GM19025 (cell line): ENCODE measurements at regions not wholly inside any gene's neighbourhood (a gene's known extent, or its start where the extent isn't known, plus 50 kb on each side); places are given as distances from the start of the nearest gene placed in this dataset.

ENCODE experiments used
- ATAC-seq: cut with Tn5 transposase; IDR thresholded peaks from one replicate; pipeline ENCODE4 v1.9.1; 2021; ENCODE audit warnings: mild to moderate bottlenecking, low read depth, moderate library complexity; ENCODE audit not compliant: unreplicated experiment

DNA sequence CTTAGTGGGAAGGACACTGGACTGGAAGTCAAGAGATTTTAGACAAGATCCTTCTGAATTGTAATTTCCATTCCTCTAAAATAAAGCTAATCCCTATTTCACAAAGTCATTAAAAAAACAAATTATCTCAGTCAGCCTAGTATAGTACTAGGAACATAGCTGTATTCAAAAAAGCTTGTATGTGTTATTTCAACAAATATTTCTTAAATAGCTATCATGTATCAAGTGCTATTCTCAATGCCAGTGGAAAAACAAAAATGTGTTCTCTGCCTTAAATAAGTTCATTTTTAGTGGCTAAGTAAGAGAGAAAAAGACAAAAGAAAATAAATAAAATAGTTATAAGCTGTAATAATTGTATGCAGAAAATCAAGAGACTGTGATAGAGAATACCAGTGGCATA is 541.8 kb upstream of the CDH2 start:
- ATAC-seq = no peak

DNA sequence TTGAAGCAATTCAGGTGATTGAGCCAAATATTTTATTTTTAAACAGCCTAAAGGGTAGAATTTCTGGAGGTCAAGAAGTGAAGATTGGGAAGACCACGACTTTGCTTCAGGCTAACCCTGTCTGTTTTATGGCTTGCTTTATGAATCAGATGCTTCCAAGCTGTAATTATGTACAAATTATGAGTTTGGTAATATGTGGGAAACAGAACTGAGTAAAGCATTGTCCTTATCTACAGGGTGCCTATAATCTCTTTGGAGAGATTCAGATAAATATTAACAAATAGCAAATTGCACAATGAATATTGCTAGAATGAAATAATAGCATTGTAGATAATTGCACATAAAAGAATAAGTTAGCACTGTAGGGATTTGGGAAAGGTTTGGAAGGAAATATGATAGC is 539.4 kb upstream of the CDH2 start:
- ATAC-seq = no peak

DNA sequence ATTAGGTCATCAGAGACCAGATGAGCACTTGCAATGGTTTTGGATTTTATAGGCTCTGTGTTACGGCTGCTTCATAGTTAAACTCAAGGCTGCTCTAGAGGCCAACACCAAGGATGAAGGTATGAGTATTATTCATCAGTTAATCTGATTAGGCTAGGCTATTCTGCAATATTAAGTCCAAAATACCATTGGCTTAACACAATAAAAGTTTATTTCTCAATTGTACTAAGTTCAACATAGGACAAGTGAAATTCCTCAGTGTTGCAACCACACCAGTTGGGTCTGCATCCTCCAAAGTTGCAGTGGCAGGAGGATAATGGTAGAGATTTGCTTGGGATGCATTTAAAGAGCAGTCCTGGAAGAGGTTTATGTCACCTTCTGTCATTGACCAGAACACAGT is 538.3 kb upstream of the CDH2 start:
- no peak for ATAC-seq

DNA sequence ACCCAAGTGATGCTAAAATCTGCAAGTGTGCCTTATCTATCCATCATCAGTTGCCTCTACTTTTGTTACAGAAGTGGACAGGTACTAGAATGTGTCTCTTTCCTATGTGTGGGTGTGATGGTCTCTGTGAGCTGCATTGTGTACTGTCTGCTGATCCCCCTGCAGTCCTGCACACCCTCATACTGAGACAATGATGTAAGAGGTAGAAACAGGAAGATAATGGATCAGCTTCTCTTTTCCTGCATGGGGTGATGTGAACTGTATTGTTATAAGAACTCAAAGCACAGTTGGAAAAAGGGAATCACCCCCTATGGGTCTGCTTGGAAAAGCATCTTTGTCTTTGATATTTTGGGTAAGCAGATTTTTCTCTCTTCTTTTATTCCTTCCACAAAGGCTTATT is 537.6 kb upstream of the CDH2 start:
- no peak for ATAC-seq

DNA sequence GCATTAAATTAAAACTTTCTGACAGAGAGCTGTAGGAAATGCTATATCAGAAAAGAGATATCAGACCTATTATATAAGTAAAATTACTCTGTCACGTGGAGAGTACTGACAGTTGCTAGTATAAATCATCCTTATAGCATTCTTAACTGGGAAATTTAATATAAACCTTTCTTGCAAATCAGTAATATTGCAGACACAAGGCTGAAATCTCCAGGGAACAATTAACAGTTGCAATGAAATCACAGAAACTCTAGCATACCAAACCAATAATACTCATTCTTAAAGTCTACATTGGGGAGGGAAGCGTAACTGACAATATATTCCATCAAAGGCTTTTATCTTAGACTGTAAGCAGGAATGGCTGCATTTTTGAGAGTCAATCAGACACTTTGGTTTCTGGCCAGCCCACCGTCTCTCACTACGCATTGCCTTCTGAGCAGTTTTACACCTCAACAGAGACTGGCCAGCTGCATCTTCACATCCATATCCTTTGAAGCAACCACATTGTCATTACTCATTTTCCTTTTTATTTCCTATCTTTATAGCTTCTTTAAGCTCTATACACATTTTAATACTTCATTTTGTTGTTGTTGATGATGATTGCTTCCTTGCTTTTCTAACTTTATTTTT is 536.0 kb upstream of the CDH2 start:
- no peak for ATAC-seq

DNA sequence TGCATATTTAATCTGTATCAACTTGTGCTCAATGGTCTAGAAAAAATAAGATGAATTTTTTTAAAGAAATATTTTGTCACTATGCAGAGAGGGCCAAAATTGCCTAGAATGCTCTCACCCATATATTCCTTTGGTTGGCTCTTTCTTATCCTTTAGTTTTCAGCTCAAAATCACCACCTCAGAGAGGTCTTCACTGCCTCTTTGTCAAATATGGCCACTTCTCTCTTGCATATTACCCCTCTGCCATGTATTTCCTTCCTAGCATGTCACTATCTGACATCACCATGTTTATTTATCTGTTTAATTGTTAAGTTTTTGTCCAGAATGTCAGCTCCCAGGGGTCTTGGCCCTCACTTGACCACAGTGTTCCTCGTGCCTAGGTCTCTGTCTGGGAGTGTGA is 535.2 kb upstream of the CDH2 start:
- no peak for ATAC-seq

DNA sequence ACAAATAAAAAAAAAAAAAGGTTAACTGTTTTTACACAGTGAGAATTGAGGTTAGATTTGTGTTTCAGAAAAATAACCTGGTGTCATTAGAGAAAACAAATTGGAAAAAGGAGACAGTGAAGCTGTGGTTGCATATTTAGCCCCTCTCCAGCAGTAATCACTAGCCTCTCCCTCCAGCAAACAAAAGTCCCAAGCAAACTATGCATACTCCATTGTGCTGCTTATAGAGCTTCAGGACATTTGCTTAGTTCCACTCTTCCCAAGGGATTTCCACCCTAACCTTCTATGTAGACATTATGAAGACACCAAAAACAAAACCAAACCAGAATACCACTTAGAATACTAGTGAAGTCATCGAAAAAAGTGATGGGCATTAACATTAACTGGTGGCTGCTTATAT is 534.2 kb upstream of the CDH2 start:
- ATAC-seq = no peak

DNA sequence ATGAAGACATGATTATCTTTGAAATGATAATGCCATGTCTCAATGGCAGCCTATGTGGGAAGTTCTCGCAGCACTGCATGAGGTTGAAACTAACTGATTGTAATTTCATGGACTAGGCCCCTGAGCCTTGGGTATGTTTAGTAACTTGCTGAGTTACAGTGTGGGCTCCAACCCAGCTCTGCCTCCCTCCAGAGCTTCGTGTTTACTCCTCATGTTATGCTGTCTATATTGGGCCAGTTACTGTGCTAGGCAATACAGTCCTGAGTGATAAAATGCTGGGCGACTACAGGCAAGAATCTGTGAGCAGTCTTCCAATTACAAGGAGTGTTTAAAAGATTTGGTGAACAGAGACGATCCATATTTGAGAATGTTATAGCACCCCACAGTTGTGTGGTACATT is 530.1 kb upstream of the CDH2 start:
- no peak for ATAC-seq

DNA sequence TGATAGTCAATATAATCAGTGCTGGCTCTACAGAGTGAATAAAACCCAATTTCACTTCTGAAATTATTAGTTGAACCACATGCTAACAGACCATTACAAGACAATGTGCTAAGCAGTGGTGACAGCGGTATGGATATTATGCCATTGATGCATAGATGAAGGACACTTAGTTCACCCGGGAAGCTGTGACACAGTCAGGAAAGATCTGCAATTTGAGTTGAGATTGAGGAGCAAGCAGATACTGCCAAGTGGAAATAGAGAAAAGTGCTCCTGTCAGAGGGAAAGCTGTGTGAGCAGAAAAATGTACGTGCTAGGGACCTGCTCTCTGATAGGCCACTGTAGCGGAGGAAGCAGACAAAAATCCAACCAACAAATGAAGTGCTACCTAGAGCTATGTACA is 529.5 kb upstream of the CDH2 start:
- no peak for ATAC-seq

DNA sequence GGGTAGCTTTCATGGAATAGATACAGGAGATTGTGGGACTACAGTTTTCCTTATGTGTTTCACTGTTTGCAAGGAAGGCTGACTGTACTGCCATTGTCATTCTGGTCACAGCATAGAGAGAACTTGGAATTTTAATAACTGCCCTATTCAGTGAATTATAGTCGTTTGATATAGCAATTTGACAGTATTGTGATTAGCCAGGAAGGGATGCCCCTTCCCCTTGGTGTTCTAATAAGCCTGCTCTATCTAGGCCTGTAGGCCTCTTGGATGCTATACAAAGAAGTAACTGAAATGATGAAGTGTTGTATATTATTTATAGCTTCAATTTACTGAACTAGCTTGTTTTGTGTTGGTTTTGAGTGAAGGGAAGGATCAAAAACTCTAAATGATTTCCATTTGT is 528.6 kb upstream of the CDH2 start:
- ATAC-seq = no peak

DNA sequence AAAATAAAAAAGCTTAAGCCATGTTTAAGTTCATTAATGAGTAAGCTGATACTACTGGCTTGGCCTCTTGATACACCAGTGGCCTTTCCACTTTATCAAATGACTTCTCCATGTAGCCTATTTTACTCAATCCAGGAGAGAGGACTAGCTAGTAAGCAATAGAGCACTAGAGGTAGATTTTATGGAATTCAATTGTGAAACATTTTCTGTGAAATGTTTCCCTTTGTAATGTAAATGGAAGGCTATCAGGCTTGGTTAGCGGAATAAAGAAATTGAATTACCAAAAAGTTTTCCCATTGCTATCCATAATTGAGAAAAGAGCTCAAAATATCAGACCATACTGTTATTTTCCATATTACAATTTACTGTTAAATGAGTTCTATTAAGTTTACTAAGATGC is 515.4 kb upstream of the CDH2 start:
- ATAC-seq = no peak

DNA sequence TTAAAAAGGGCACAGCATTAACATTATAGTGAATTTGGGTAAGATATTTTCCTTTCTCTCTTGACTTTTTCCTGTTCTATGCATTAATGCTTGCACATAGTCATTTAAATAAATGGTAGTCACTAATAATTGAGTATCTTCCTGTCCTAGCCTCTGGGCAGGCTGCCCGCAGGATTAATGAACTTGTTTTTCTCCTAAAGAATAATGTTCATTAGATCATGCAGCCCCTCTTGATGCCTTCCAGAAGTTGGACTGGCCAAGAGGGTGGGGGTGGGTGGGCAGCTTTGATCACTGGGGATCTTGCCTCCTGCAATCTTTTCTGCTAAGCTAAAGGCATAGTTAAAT is 514.5 kb upstream of the CDH2 start:
- ATAC-seq = no peak

DNA sequence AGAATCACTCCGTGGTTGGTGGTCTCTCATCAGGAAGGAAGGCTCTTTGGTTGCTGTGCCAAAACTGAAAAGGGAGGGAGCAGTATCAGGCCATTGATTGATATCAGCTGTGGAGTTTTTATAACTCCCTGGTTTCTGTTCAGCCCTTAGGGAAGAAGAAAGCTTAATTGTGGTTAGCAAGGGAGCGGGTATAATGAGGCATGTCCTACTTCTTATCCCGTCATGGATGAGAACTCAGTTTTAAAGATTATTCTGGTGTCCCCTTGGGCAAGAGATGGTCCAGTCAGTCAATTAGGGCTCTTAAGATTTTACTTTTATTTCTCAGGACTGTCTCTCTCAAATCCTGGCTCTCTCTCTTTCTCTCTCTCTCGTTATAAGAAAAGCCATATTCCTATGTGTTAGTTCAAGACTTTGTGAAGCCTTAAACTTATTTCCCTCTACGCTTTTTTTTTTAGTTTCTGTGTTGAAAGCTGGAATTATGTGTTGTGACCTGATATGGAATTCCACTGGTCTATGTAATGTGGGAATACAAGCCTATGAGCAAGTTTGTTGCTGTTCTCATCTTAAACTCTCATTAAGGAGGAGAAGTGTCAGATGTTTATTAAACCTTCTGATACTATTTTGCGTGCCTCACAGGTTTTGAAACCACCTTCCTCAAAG is 514.0 kb upstream of the CDH2 start:
- ATAC-seq = no peak

DNA sequence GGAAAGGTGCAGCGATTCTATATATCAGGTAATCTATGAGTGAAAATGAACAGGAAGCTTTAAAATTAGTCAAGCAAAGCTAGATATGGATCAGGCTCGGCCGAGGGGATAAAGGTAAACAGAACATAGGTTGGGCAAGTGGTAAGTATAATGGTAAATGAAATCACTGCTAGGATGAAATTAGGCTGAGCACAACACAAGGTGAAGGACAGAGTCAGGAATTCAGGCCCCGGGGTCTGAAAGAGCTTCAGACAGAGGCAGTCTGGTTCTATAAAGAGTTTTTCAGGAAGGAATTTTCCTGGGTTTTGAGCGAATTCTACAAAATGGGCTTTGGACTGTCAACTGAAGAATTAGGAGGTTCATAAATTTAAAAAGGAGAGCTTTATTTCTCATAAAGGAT is 513.2 kb upstream of the CDH2 start:
- no peak for ATAC-seq

DNA sequence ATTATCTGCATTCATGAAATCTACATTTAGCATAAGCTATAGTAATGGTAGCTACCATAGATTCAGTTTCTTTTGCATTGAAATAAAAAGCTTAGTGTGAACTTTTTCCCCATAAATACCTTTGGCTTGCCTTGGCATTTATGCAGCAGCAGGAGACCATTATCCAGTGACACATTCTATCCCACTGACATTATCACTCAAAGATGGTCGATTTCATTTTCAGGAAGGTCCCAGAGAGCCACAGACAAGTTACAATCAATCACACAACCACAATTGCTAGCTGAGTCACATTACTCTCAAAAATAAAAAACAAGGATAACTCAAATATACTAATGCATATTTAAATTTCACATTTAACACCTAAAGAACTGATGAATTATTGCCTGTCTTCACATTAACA is 512.7 kb upstream of the CDH2 start:
- ATAC-seq = no peak

DNA sequence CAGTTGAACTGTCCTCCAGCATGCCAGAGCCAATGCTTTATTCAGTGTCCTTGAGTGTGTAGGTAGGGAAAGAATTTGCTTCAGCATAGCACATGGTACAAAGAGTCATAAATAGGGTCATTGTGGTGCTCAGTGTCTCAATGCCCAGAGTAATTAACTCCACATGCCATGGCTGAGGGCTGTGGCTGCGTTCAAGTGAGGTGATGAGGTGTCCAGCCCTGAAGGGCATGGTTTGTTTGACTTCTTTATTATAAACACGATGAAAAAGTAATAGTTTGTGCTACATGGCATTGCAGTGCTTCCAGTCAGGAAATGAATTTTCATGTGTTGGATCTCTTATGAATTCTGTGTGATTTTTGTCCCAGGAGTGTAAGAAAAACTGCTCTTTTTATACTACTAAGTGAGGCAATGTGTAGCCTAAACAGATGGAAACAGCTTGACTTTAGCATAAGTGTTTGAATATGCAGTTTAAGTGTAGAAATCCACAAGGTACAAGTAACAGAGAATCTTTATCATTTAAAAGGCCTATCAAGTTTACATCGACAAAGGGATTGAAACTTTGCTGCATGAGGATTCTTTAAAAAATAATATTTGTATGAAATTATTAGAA is 507.9 kb upstream of the CDH2 start:
- no peak for ATAC-seq

DNA sequence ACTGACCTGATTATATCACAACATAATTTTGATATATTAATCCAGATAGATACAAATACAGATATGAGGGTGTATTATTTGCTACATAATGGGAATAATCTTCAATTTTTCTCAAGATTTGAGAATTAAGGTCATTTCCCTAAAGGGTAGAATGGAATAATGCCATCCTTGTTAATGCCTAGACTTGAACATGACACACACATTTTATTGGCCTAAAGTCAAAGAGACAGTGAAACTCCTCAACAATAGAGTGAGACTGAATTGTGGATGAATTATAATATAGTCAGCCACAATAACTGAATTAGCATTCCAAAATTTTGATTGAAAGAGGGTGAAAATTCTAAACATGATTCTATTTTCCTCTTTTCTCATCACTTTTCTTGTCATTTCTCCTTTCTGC is 506.0 kb upstream of the CDH2 start:
- ATAC-seq = no peak

DNA sequence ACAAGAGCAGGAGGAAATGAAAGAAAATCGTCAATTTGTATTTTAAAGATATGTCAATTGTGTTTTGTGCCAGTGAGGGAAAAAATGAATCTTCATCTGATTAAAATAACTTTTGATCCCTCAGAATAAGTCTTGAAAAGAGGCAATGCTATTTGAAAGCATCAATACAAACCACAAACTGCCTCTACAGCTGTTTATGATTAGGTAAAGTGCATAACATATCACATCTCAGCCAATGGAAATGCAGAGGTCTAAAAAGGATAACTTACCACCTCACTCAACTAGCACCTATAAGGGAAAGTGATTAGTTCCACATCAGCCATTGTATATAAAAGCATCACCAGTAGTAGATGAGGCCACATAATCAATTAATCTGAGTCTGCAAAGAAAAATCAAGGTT is 492.2 kb upstream of the CDH2 start:
- no peak for ATAC-seq

DNA sequence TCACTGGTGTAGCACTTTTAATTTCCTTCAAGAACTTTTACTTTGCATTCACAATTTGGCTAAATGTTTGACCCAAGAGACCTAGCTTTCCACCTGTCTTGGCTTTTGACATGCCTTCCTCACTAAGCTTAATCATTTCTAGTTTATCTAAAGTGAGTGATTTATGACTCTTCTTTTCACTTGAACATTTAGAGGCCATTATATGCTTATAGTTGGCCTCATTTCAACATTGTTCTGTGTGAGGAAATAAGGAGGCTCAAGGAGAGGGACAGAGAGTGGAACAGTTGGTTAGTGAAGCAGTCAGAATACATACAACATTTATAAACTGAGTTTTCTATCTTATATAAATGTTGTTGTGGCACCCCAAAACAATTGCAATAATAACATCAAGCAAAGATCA is 489.3 kb upstream of the CDH2 start:
- ATAC-seq = no peak

DNA sequence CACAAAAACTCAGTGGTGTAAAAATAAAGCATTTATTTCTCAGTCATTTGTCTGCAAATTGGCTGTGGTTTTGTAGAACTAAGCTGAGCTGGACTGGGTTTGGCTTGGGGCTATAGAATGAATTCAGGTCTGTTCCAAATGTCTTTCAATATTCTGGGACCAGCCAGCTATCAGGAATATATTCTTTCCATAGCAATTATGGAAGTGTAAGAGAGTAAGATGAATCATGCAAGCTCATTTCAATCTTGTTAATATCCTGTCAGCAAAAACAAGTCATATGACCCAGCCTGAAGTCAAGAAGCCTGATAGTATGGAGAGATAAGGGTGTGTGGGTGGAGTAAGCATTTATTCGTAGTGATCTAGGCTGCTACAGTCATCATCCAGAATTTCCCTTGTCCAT is 481.0 kb upstream of the CDH2 start:
- ATAC-seq = no peak

DNA sequence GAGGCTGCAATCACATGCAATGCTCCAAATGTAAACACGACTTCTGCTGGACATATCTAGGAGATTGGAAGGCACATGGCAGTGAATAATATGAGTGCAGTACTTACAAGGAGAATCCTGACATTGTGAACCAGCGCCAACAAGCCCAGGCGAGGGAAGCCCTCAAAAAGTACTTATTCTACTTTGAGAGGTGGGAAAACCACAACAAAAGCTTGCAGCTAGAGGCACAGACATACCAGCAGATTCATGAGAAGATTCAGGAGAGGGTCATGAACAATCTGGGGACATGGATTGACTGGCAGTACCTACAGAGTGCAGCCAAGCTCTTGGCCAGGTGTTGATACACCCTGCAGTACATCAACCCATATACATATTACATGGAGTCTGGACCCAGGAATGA is 475.7 kb upstream of the CDH2 start:
- no peak for ATAC-seq

DNA sequence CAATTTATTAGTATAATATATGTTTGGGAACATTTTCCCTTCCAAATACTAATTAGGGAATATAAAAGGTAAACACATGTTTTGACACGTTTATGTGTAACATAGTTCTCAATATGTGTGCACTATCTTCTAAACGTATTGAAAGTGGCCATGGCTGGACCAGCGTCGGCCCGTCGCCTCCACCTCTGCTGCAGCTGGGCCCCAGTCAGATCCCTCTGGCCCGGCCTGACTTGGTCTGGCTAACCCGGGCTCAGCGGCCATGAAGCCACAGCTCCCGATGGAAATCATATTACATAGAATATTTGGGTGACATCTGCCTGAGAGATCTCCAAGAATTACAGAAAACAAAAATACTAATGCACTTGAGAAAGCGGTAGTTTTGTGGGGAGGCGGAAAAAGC is 474.4 kb upstream of the CDH2 start:
- ATAC-seq = no peak

DNA sequence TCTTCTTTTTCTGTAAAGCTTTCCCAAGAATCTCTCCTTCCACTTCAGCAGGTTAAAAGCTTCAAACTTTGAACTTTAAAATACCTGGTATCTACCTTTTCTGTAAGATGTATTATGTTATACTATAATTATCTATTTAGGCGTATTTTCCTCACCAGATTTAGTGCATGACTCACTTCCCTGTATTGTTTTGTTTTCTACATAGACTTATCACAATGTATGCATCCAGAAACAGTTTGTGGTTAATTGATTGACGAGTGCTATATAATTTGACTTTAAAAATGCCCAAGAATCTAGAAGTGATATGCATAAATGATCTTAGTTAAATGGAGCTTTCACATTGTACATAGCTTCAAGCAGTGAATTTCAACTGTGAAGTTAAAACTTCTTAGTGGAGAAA is 473.9 kb upstream of the CDH2 start:
- no peak for ATAC-seq
